ENCODE measurements at regions not wholly inside any gene's neighbourhood (a gene's known extent, or its start where the extent isn't known, plus 50 kb on each side); places are given as distances from the start of the nearest gene placed in this dataset.

DNA sequence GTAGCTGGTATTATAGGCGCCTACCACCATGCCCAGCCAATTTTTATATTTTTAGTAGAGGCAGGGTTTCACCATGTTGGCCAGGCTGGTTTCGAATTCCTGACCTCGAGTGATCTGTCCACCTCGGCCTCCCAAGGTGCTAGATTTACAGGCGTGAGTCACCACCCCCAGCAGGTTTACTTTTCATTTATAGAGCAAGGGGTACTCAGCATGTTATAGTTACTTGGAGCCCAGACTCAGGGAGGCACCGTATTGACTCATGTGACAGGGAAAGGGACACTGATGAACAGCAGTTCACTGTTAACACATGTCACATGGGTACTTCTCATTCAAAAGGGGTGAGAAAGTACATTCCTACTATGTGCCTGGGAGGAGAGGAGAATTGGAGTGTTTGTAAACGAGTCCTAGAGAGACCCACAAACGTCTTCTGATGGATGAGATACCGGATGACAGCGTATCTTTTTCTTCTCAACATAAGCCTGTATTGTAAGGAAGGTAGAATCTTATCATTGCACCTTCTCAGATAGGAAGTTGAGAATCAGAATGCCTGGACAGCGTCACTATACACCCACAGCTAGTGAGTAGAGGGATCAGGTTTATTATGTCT lies 510.0 kb downstream of the USP25 start:
- no peak for DNase-seq

DNA sequence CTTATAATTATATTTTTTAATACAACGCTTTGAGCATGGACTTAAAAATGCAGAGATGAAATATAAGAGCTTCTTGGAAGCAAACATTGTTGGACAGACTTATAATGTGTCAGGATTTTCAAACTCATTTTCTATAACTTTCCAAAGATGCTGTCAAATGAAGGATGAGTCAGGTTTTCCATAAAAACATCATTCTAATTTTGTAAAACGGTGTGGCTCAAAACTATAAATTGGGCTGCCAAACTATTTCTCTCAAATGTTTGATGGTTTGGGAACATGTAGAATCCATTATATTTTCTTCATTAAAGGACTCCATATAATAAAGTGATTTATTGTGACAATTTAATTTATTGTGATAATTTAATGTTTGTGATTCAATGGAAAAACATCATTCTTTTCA lies 511.2 kb downstream of the USP25 start:
- DNase-seq, result no peak

- no peak for DNase-seq
Observed at GRCh38 chr21:16241479-16241963, 511.7 kb downstream of the USP25 start.

- DNase-seq, result no peak
Observed at GRCh38 chr21:16243396-16243795, 513.6 kb downstream of the USP25 start.

GRCh38 chr21:16248705-16249104 lies 518.9 kb downstream of the USP25 start:
- no peak for DNase-seq

DNA sequence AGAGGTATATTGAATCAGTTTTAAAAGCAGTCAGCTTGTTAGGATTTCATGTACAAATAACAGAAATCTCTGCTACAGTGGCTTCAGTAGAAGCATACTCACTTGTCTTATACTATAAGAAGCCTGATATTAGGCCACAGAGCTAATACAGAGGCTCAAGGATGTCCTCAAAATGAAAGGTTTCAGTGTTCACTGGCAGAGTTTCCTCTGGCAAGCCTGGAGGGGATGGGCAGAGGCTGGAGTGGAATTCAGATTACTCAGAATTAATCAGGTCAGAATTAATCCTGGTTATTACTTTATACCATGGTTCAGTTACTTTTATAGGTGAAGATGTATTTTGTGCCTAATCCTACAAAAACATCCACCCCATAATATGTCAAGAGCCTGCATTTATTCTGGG lies 520.5 kb downstream of the USP25 start:
- DNase-seq, result no peak

DNA sequence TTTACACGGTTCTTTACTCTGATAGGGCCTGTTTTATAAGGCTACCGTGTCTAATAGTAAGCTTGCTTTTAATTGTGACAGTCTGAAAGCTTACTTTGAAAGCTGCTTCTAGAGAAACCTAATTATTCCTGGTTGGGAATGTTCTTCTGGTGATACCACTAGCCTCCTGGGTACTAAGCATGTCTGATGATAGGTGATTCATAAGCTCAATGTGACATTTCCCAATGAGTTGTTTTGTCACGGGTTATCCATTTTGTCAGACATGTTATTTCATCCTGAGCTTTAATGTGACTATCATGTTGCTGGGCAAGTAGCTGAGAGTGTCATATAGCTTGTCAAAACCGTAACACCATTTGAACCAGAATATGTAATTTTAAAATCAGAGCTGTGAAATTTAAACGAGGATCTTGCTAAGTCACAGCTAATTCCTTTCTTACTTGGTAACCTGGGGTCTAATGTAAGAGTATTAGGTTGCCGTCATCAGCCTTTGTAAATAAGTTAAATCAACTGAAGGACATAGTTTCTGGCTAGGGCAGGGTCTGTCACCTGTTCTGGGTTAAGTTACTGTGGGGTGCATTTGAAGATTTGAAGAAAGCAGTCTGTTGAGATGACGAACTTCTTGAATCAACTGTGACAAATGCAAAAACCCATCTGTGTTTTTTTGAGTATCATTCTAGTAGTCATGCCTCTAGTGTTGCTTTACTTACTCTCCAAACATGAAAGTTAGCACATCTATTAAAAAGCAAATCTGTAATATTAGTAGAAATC lies 529.2 kb downstream of the USP25 start:
- no peak for DNase-seq

DNA sequence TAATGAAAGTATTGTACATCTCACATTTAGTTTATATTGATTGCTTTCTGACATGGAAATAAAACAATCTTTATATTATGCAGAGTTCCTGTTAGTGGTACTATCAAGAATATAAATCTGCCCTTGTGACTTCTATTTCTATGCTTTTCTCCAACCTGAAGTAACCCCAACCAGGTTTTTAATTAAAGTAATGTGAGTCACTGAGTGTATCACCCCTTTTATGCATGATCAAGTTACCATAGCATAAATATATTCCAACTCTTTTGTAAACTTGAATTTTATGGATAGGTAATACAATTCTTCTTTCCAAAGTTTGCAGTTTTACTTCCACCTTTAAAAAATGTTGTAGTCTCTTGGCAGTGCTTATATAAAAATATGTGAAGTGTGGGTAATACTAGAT lies 532.3 kb downstream of the USP25 start:
- DNase-seq, result no peak

DNA sequence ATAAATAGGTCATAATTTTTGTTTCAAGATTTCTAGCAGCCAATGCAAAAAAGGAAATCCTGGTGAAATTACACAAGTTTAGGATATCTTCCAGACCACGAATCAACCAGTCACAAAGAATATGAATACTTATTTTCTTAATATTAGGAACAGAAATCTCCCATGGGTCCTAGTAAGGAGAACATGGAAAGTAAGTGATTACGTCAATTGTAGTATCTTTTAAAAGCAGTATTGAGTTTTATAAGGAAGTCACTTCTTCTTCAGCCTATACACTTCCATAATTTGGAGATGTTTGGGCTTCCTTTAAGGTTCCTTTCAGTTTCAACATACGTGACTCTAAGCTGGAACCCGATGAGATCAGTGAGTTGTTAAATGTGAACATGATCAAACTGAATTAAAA lies 534.5 kb downstream of the USP25 start:
- no peak for DNase-seq

DNA sequence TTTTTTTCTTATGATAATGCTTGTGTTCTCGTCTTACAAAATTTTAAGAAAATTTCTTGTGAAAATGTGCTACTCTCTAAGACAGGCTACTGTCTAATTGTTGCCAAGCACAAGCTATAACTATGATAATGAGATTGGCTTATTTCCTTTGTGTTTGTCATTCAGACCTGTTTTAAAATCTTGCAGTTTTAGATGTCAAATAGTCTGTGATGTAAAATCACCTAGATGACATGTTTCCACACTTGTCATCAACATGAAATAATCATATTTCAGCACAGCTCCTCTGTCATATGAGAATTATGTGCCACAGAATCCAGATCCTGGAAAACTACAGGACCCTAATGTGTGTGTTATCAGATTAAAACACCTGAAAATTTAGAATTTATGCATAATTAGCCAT lies 539.7 kb downstream of the USP25 start:
- DNase-seq, result no peak

- no peak for DNase-seq
Observed at GRCh38 chr21:16279731-16280581, 550.2 kb downstream of the USP25 start.

DNA sequence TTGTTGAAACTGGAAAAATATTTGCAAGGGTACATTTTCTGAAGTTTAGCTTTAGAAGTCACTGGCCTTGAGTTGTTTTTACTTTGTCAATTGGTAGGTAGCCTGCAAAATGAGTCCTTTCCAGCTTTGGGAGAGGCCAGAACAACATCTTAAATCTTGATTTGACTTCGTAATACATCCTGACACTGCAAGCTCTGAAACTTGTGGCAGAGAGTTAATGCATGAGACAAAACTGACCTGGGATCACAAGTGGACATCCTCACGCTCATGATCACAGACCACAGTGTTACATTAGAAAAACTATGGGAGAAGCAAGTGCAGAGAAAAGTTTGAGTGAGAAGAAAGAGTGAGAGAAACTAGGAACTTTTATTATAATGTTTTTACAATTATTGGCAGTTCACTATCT lies 550.9 kb downstream of the USP25 start:
- no peak for DNase-seq

GRCh38 chr21:16283516-16283915 lies 553.7 kb downstream of the USP25 start:
- DNase-seq, result no peak

GRCh38 chr21:16285605-16286126 lies 555.9 kb downstream of the USP25 start:
- no peak for DNase-seq

DNA sequence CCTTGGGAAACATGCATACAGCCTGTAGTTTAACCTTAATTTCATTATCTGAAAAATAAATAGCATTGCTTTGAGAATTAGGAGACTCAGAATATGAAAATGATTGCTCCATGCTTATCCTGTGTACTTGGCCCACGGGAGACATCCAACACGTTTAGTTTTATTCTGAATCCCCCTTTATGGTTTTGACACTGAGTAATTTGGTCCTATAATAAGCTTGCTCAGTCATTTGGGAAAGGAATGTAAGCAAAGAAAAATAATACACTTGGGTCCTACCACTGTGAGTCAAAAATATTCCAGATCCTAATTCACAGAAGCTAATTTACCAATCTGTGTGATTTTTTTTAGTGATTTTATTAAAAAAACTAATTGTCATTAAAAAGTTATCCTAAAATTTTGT lies 557.3 kb downstream of the USP25 start:
- no peak for DNase-seq

- DNase-seq, result no peak
Observed at GRCh38 chr21:16291296-16291695, 561.5 kb downstream of the USP25 start.

DNA sequence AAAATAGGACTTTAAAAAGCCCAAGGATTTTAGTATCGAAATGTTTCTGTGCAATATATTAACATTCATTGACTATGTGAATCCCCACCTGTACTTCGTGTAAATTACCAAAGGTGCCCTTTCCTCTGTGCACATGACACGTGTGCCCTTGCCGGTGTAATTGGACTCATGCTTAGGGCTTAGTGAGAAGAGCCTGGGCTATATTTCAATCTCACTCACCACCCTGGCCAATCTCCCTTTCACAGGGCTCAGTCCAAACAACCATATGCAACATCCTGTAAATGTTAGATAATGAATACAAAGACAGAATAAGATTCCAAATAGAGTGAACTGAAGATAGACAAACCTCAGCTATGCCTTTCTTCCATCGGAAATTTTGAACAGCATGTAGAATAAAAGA lies 564.3 kb downstream of the USP25 start:
- DNase-seq, result no peak

DNA sequence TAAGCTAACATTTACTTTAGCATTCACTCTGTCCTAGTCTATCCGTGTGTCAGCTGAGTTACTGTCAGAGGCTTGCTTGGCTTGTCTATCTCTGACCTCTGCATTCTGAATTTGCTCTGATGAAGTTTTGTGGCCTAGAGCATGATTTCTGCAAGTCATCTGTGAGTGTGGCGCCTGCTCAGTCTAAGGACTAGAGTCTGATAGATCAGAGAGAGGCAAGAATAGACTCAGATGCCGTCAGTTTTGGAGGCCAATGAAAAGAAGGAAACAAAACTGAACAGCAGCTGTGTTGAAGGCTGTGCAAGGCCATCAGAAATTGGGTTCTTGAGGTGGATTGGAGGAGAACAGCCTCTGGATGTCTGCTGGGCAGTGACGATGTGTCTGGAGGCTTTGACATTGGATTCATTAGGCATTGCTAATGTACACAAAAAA lies 573.1 kb downstream of the USP25 start:
- DNase-seq, result no peak

GRCh38 chr21:16304174-16305095 lies 574.7 kb downstream of the USP25 start:
- DNase-seq, result no peak

DNA sequence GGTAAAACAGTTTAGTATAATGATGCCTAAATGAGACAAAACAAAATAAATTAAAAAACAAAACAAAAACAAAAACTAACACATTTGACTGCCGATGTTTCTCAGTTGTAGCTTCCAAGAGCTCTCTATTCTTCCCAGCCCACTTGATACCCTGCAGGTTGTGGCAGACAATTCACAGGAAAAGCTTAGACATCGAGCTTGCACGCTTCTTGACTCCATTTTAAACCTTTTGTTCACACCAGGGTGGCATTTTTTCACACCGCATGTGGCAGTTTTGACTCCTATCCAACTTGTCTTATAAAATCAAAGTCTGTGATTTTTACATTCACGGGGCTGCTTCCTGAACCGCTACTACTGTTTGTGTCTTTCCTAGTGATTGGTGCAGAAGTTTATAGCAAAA lies 575.9 kb downstream of the USP25 start:
- no peak for DNase-seq

- DNase-seq, result no peak
Observed at GRCh38 chr21:16307256-16307655, 577.5 kb downstream of the USP25 start.

GRCh38 chr21:16308269-16308668 lies 578.5 kb downstream of the USP25 start:
- DNase-seq, result no peak
